ENCODE measurements at regions not wholly inside any gene's neighbourhood (a gene's known extent, or its start where the extent isn't known, plus 50 kb on each side); places are given as distances from the start of the nearest gene placed in this dataset.

DNA sequence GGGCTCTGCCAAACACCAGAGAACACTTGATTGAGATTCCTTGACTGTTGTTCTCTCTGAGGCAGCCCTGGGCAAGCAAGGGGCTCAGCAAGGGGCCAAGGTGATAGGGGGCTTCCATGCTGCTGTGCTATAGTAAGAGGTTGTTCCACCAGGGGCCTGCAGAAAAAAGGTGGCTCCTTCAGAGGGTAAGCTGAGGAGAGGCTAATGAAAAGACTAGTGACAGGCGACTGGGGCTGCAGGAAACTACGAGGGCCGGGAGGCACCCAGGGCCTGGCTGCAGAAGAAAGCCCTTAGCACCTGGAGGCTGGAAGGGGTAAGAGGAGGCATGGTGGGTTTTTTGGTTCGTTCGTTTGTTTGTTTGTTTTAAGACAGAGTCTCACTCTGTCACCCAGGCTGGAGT lies 88.0 kb upstream of the CTNNA1 start:
- DNase-seq (ENCODE audit: low read depth, low spot score) = no peak

DNA sequence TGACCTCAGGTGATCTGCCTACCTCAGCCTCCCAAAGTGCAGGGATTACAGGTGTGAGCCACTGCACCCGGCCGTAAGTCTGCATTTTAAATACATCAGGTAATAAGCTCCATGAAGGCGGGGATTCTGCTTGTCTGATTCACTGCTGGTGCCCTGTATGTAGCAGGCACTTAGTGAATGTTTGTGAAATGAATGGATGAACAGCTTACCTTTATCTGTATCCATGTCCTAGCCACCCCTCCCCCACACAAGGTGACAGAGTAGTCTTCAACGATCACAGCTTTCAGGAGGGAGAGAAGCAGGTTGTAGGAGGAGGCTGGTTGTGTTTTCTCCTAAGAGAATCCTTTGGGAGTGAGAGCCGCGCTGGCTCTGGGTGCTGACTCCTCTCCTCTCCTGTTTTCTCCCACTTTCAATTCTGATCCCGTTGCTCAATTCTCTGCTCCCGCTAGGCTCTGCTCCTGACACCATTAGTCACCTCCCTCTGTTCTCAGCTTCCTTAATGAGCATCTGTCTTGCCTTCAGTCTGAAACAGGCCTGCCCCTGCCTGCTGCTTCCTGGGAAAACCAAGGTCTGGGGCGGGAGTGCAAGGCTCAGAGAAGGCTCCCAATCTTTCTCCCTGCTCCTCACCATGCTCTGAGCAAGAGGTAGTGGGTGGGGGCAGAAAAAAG lies 88.8 kb upstream of the CTNNA1 start:
- DNase-seq (ENCODE audit: low read depth, low spot score) = peak; percentile 60

DNA sequence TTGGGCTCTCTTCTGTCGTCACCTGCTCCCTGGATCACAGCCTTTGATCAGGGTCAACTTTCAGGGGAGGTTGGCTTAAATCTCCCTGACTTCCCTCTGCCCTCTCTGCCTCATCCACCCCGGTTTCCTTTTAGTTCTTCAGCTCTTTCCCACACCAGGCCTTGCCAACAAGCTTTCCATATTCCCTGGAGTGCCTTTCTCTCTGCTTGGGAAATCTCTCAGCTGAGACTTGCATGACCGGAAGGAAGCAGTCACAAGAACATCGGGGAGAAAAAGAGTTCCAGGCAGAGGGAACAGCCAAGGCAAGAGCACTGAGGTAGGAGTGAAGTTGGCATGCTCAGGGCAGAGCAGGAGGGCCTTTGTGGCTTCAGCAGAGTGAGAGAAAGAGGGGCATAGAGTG lies 88.4 kb upstream of the HSPA9 start:
- no peak for DNase-seq (ENCODE audit: low read depth, low spot score)

DNA sequence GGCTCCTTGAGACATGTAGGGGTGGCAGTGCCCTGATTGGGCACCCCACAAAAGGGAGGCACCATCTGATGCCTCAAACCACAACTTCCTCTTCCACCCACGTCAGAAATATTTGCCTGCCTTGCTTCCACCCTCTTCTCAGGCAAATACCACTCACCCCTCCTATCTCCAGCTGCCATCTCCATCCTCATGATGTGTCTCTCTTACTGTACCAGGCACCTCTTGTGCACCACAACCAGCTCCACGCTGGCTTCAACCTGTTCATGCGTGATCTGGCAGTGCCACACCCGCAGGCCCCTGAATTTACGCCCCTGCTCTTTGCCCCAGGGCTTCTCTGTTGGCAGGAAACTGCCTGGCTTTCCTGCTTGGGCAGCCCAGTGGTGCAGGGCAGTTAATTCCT lies 87.8 kb upstream of the HSPA9 start:
- DNase-seq (ENCODE audit: low read depth, low spot score) = no peak

DNA sequence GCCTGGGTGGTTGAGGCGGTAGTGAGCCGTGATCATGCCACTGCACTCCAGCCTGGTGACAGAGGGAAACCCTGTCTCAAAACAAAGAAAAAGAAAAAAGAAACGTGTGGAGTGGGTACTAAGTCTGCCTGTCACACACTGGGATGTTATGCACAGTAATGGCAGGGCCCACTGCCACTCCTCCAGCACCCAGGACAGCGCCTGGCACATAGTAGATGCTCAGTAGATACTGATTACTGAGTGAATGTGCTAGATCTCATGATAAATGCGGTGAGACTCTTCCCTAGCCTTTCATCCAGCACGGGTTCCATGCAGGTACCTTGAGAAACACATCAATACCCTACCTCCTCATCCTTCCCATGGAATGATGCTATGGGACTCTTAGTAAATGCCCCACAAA lies 87.4 kb upstream of the HSPA9 start:
- peak; percentile 34 for DNase-seq (ENCODE audit: low read depth, low spot score)

DNA sequence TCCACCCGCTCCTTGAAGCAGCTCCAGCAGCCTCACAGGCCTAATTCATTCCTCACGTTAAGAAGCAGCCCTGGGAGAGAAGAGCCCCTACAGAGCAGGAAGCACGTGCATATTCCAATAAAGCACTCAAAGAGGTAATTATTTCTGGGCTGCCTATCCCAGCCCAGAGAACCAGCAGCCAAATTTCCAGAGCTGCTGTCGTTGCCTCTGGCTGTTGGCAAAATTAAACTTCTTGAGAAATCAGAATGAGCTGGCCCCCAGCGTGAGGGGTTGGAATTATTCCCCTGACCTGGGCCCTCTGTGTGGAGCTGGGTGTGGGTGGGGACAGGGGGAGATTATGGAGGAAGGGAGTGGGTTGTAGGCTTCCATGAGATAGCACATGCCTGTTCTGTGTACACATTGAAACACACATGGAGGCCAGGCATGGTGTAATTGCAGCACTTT lies 86.8 kb upstream of the HSPA9 start:
- DNase-seq (ENCODE audit: low read depth, low spot score) = no peak

DNA sequence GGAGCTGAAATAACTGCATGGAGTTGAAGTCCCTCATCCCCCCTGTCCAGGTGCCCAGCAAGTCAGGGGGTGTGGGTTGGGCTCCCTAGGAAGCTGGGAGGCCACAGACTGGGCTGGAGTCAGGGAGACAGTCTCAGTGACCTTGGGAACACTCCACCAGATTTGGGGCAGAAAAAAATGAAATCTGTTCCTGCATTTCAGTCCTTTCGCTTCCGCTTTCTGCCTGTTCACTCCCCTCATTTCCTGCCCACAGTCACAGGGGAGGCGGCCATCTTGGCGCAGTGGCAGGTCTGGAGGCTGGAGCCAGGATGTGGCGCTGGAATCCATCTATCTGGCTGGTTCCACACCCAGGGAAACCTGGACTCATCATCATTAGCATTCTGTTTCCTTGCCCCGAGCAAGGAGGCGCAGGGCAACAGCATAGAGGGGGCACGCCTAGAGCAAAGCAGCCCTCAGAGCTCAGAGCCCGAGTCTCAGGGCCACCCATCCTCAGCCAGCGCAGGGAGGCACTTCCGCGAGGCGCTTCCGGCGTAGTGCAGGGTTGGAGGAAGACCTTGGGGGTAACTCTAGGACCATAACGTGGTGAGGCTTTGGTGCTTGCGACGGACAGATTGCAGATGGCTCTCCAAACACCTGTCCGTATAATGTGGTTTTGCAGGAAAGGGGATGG lies 86.2 kb upstream of the HSPA9 start:
- DNase-seq (ENCODE audit: low read depth, low spot score) = no peak

DNA sequence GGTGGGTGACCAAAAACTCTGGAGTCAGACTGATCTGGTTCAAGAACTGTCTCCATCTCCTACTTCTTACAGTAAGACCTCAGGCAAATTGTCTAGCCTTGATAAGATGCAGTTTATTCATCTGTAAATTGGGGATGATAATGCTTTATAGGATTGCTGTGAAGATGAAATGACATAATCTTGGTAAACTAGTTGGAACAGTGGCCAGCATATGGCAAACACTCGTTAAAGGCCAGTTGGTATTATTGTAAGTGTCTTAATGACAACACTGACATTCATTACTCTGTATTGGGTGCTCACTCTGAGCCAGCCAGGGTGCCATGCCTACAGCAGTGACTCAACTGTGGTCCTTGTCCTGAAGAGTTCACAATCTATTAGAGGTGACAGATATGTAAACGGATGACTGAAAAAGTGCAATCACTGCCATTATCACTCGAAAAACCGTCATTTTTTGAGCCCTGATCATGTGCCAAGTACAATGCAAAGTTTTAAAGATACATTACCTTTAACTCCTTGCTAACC lies 84.9 kb upstream of the HSPA9 start:
- DNase-seq (ENCODE audit: low read depth, low spot score) = no peak

DNA sequence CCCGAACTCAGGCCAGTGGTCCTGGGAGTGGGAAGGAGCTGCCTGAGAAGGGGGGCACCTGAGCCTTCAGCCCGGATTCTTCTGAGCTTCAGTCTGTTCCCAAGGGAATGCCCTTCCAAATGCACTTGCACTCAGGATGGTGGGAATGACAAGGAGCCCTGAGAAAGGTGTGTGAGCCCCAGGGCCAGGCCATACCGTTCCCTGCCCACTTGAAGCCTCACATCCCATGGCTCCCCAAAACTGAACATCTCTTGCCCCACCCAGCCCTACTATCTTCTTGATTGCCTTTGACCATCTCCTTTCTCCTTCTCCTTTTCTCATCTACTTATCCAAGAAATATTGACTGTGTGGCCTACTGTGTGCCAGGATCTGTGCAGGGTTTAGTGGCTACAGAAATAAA lies 84.4 kb upstream of the HSPA9 start:
- no peak for DNase-seq (ENCODE audit: low read depth, low spot score)

DNA sequence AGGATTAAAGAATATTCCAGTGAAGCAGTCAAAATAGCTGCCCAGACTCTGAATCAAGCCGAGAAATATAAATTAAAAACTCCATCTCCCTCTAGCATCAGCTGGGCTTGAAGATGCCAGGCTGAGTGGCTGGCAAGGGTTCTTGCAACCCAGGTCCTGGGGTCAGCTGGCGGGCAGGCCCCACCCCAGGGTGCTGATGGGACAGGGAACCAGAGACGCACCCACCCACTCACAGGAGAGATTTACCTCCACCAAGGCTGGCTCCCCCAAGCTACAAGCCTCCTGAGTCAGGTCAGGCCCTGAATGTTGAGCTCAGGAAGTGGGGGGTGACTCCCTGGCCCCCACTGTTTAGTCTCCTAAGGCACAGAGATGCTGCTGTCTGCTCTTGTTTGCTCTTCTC lies 83.9 kb upstream of the HSPA9 start:
- no peak for DNase-seq (ENCODE audit: low read depth, low spot score)

DNA sequence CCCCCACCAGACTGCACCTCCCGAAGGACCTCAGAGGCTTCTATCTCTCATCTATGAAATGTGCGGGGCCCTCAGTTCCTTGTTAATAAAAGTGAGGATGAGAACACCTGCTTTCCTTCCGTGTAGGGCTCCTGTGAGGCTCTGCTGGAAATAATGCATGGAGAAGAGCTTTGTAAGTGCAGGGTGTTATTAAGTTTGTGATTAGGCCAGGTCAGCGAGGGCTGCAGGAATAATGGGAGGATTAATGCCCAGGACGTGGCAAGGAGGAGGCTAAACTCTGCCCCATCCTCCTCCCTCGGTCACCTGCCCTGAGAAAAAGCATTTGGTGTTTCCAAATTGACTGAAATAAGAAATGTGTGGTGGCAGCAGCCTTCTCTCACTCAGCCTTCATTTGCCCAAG lies 83.5 kb upstream of the HSPA9 start:
- DNase-seq (ENCODE audit: low read depth, low spot score) = no peak

DNA sequence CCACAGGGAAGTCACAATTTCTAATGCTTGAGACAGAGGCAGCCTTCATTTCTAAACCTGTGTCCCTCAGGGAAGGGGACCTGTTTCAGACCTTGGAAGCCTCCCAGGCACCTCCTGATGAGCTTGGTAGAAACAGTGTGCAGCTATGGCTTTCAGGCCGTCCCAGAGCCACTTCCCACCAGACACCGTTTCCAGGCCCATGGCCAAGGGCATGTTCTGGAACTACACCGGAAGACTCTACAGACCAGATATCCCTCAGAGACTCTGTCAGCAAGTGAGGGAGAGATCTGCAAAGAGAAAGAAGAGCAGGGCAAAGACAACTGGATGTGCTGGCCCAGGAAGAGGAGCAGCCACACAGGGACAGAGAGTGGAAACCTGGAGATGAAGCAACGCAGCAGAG lies 82.2 kb upstream of the HSPA9 start:
- no peak for DNase-seq (ENCODE audit: low read depth, low spot score)

DNA sequence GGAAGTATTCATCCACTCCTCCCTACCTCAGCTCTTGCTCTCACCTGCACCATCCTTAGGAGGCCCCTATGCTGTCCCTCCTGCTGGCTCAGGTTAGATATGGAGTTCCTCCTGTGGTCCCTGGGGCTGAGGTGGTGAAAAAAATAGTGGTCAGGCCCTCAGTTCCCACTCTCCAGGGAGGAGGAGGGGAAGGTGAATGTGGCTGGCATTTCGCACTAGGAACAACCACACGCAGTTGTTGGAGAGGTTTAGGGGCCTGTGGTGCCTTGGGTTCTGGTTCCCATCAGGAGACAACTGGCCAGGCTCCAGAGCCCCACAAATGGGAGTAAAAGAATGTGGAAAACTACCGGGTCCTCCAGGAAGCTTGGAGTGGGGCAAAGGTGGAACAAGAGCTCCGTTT lies 81.7 kb upstream of the HSPA9 start:
- no peak for DNase-seq (ENCODE audit: low read depth, low spot score)

DNA sequence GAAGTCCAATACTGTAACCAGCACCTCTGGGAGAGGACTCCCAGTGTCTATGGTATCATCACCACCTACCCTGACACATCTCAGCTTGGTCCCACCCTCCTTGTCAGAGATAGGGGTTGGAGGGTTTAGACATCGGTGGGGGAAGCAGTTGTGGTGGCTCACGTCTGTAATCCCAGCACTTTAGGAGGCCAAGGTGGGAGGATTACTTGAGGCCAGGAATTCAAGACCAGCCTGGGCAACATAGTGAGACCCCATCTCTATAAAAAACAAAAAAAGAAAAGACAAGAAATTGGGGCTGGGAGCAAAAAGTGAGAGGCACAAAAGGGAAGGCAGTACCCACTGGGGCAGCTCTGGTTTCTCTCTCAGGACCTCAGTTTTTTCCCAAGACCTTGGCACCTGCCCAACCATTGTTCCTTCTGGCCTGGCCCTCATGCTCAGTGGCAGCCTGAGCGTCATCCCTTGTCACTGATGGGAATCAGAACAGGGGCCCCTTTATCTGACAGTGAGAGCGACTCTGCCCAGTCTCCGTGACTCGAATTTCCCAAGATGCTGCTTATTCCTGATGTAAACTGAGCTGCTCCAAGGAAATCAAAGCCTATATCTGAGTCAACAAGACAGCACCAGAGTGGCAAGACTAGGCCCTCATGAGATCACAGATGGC lies 80.5 kb upstream of the HSPA9 start:
- no peak for DNase-seq (ENCODE audit: low read depth, low spot score)

DNA sequence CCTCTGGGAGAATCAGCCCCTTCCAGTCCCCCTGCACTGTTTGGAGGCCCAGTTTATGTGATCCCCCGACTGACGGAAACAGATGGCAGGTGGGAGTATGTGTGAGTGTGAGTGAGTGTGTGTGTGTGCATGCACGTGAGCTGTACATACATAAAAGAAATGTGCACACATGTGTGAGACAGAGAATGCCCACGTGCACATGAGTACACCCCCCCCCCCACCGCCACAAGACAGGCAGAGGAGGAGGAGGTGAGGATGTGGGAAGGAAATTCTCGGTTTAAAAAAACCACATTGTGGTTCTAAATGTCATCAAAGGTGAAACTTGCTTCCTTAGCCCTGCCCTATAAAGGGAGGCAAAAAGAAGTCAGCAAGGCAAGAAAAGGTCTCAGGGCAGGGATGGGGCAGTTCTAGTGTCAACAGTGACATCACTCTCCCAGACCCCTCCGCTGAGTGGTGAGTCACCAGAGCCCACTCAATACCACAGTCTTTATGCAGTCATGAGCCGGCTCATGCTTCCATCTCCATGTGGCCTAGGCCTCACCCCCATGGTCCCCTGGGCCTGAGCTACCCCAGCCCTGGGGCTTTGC lies 79.2 kb upstream of the HSPA9 start:
- peak; percentile 64 for DNase-seq (ENCODE audit: low read depth, low spot score)

DNA sequence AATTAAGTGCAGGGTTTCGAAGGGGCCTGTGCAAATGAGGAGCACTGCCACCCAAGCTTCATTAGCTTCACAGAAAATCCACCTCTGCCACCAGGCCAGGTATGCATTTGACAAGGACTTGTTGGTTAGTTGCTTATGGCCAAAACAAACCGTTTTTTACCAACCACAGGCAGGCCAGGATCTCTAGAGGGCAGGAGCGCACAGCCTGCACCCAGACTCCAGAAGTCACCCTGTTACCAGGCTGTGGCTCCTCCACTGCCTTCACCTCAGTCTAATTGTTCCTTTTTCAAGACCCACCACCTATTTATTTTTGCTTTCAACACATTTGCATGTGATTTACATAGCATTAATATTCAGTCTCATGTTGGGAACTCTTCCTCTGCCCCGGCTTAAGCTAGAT lies 78.3 kb upstream of the HSPA9 start:
- DNase-seq (ENCODE audit: low read depth, low spot score) = peak; percentile 50

DNA sequence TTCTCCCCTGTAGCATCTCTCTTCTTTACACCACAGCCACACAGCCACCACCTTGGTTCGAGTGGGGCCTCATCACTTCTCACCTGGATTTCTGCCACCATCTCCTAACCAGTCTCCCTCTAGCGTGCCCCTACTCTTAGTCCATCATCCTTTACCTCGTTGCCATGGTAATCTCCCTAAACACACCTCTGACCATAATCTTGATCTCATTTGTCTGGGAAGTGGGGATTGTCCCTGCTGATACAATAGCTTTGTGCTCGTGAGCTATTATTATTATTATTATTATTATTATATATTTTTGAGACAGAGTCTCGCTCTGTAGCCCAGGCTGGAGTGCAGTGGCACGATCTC lies 76.5 kb upstream of the HSPA9 start:
- no peak for DNase-seq (ENCODE audit: low read depth, low spot score)

DNA sequence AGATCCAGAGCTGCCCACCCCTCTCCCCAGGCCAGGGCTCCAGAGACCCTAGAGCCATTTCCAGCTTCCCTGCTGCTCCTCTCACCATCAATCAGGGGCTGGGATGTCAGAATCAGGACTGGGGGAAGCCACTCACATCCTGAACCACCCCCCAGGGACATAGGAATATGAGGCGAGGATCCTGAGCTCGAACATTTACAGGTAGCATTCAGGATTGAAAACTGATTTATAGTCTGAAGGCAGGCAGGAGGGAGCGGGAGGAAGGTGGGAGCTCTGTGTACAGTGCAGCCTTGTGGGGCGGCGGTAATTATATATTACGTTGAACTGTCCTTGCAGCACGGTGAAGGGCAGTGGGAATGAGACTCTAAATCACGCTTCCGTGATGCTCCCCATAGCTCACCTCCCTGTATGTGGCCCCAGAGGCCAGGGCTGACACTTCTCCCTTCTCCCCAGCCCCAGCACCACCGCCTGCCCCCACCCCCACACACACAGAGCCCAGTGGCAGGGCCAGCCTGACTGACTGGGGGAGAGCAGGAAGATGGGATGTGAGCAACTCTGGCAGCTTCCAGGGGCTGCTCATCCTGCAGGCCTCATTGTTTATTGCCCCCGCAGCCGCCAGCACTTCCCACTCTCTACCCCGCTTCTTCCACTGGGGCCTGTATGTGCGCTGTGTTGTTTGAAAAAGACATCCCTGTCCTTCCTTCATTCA lies 76.0 kb upstream of the HSPA9 start:
- DNase-seq (ENCODE audit: low read depth, low spot score) = no peak

DNA sequence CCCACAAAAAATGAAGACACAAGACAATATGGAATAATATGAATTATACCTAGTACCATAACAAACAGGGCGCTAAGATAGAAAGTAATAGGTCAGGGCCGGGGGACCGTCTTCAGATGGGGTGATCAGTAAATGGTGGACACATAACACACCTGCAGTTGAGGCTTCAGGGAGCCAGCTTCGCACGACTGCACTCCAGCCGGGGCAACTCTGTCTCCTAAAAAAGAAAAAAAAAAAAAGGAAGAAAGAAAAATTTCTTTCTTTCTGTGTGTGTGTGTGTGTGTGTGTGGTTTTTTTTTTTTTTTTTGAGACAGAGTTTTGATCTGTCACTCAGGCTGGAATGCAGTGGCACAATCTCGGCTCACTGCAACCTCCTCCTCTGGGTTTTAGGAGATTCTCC lies 75.0 kb upstream of the HSPA9 start:
- DNase-seq (ENCODE audit: low read depth, low spot score) = no peak

DNA sequence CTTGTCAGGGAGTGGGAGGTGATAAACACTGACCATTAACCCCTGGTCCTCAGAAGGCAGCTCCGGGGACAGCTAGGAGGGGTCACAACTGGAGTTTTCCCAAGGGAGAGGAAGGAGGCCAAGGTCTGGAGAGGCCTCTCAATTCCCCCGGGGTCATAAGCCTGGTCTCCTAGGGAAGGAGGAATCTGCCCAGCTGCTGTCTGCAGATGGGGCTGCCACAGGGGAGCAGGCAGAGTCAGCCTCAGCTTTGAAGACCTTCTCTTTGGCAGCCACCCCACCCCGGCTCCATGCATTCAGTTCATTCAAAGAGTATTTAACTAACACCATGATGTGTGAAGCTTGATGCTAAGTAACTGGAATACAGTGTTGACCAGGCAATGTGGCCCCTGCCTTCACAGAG lies 74.6 kb upstream of the HSPA9 start:
- no peak for DNase-seq (ENCODE audit: low read depth, low spot score)

DNA sequence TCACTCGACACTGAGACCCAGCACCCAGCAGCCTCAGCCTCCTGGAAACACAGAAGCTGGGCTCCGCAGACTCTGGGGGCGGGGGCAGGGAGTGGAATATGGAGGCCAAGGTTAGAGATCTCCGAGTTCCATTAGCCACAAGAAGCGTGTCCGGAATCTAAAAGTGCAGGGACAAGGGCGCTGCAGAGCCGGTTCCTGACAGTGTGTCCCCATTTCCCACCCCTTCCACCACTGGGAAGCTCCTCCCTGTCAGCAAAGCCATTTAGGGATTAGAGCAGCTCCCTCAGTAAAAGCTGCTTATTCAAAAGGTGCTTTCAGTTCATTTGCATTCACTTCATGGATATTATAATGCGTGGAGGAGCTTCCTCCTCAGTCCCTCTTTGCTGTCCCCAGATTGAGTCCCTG lies 74.1 kb upstream of the HSPA9 start:
- no peak for DNase-seq (ENCODE audit: low read depth, low spot score)

DNA sequence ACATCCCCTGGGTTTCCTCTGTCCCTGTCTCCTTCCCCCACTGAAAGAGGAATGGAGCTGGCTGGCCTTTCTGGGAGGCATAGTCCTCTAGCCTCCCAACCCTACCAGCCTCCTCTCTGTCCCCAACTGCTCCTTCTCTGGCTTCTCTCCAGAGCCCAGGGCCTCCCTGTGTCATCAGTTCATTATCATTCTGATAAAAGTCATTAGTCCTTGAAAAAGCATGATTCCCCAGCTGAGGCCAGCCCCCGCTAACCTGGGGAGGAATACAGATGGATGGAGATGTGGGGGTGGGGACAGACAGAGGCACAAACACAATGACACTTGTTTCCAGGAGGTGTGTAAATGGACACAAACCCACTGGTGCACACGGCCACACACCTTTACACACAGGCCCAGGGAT lies 73.6 kb upstream of the HSPA9 start:
- DNase-seq (ENCODE audit: low read depth, low spot score) = no peak

Data from astrocyte of the hippocampus (primary cell).